ENCODE measurements at regions not wholly inside any gene's neighbourhood (a gene's known extent, or its start where the extent isn't known, plus 50 kb on each side); places are given as distances from the start of the nearest gene placed in this dataset.
A peak's percentile ranks its signal among the peaks of the same experiment; 100 is the strongest.
"Not testable (repeated sequence)": the region's sequence is repeated elsewhere in the genome, so short reads cannot be mapped to it uniquely, and the experiment has no call there.

DNA sequence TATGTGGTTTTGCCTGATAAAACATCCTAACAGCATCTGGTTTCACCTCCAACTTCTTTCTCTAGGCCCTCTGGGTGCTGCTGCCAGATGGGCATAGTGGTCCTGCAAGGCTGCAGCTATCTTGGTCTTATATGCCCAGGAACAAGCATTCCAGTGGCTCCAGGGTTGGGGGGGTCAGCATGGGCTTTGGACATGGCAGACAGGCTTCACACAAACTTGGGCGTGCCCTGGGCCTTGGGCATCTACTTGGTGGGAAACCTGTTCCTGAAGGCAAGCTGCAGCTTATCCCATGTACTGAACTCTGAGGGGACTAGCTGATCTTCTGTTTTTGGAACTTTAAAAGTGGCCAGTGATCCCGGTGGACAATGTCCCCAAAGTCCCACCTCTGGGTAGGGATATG is 54.9 kb upstream of the ZNF678 start:
- DNase-seq, result no peak

DNA sequence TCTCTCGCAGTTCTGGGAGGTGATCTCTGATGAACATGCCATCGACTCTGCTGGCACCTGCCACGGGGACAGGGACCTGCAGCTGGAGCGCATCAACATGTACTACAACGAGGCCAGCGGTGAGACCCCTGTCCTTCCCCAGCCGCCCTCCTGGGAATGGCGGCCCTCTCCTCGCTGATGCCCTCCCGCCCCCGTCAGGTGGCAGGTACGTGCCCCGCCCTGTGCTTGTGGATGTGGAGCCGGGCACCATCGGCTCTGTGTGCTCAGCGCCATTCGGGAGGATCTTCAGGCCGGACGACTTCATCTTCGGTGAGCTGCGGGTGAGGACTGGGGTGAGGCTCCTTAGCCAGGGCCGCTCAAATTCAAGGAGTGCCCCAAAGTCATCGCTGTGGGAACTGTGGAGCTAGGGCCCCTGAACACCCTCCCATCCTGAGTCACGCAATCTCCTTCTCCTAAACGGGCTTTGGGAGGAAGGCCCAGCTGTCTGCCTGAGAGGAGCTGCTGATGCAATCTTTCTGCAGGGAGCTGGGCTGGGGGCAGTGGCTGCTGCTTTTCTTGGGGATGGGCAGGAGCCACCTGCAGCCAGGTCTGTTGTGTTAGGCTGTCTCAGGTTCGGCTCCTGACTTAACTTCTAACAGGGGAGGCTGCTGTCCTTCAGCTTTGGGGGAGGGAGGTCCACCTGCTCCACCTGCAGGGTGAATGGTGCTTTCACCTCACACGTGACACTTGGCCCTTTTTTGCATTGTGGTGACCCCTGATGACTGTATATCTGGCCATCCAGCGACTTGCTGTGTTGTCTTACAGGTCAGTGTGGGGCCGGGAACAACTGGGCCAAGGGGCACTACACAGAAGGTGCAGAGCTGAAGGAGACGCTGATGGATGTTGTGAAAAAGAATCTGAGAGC is 56.6 kb upstream of the ZNF678 start:
- DNase-seq, result not testable (repeated sequence)

DNA sequence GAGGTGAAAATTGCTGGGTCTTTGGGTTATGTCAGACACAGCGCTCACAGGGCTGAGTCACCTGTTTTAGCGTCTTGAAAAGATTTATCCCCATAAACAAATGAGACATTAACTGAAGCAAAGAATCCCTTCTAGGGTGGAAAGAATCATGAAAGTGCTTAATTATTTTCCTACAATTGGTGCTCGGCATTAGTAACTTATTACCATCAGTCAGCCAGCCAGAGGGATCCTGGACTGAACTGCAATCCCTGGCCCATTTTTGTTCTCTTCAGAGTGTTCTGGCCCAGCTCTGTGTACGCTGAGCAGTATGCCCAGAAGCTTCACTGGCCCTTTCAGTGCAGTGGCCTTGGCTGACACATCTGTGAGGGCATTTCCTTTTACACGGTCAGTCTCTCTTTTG is 67.3 kb upstream of the ZNF678 start:
- not testable (repeated sequence) for DNase-seq

DNA sequence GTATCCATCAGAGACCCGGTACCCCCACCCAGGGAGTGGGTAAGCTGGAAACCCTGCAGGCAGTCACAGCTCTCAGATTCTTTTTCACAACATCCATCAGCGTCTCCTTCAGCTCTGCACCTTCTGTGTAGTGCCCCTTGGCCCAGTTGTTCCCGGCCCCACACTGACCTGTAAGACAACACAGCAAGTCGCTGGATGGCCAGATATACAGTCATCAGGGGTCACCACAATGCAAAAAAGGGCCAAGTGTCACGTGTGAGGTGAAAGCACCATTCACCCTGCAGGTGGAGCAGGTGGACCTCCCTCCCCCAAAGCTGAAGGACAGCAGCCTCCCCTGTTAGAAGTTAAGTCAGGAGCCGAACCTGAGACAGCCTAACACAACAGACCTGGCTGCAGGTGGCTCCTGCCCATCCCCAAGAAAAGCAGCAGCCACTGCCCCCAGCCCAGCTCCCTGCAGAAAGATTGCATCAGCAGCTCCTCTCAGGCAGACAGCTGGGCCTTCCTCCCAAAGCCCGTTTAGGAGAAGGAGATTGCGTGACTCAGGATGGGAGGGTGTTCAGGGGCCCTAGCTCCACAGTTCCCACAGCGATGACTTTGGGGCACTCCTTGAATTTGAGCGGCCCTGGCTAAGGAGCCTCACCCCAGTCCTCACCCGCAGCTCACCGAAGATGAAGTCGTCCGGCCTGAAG is 69.3 kb upstream of the ZNF678 start:
- not testable (repeated sequence) for DNase-seq

DNA sequence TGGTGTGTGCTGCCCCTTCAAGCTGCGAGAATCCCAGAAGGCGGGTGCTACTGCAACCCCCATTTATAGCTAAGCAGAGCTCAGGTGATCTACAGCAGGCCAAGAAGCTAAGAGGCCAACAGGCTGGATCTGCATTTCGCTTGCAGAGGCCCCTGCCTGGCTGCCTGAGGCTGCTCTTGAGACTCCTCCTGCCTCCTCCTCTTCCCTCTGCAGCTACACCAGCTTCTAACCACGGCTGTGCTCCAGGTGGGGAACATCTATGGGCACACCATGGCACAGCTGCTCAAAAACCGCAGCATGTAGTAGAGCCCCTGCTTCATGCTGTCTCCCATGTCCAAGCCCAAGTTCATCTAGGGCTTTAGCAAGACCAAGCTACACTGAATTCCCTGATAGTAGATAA is 72.9 kb upstream of the ZNF678 start:
- no peak for DNase-seq

DNA sequence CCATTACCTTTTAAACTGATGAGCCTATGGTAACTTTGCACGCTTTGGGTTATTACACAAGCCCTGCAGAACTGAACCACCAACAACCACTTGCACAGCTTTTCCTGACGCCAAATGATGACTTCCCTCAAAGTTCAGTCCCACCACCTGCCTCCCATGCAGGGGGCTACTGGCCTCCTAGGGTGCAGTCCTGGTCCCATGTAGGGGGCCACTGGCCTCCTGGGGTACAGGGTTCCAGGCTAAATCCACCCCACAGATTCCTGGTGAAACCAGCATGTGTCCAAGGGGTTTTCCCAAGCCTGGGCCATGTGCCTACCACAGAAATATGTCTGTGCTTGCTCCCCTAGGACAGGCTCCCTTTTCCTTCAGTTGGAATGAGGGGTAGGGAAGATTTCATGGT is 73.4 kb upstream of the ZNF678 start:
- no peak for DNase-seq

DNA sequence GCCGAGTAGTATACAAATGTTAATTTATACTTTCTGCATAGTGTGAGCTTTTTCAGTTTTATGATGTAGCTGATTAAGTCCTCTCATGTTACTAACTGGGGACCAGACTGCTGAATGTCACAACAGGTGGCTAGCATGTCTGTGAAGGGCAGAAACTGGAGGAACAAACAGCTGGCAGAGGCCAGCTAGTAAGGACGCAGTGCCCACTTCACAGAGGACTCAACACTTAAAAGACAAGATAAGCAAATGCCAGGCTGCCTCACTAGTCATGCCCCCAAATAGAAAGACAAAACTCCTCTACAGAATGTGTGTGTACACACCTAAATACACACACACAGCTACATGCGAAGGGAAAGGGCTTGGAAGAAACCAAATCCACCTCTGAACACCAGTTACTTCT is 73.8 kb upstream of the ZNF678 start:
- no peak for DNase-seq

DNA sequence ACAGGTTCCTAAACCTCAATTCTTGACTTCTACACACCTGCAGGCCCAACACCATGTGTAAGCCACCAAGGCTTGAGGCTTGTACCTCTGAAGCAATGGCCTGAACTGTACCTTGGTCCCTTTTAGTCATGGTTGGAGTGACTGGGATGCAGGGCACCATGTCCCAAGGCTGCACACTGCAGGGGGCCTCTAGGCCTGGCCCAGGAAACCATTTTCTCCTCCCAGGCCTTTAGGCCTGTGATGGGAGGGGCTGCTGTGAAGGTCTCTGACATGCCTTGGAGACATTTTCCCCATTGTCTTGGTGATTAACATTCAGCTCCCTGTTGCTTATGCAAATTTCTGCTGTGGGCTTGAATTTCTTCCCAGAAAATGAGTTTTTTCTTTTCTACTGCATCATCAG is 75.8 kb upstream of the ZNF678 start:
- DNase-seq, result no peak

DNA sequence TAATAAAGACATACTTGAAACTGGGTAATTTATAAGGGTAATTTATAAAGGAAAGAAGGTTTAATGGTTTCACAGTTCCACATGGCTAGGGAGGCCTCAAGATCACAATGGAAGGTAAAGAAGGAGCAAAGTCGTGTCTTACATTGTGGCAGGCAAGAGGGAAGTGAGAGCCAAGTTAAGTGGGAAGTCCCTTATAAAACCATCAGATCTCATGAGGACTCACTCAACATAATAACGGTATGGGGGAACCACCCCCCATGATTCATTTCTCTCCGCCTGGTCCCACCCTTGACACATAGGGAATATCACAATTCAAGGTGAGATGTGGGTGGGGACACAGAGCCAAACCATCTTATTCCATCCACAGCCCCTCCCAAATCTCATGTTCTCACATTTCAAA is 76.8 kb upstream of the ZNF678 start:
- DNase-seq, result peak in 3 of 4 experiments; percentile 3 to 16 (median 14)

DNA sequence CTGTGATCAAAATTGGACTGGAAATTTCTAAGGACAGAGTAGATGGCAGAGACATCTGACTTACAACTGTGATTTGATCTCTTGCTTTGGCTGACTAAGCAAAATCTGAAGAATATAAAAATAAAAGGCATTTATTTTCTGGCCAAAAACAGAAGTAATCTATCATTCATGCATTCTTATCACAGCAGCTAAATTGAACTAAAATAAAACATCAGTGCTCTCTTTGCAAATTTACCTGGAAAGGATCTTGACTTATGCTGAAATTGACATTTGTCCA is 81.4 kb upstream of the ZNF678 start:
- no peak for DNase-seq

DNA sequence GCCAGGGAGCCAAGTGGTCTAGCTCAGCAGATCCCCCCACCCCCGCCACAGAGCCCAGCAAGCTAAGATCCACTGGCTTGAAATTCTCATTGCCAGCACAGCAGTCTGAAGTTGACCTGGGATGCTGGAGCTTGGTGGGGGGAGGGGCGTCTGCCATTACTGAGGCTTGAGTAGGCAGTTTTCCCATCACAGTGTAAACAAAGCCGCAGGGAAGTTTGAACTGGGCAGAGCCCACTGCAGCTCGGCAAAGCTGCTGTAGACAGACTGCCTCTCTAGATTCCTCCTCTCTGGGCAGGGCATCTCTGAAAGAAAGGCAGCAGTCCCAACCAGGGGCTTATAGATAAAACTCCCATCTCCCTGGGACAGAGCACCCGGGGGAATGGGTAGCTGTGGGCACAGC is 89.3 kb upstream of the ZNF678 start:
- DNase-seq, result not testable (repeated sequence)

DNA sequence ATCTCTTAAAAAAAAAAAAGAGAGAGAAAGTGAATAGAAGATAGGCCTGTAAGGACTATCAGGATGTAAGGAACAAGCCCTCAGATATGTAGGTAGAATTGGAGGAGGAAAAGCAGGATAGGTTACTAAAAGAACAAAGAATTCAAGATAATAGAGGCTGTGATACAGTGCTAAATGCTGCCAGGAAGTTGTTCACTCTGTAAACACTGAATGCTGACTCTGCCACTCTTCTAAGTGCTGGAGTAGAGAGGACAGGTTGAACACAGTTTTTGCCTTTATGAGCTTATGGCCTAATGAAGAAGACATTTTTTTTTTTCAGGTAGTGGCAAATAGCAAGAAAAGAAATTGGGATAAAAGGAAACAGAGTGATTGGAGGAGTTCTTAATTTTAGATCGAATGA is 90.6 kb upstream of the ZNF678 start:
- no peak for DNase-seq

DNA sequence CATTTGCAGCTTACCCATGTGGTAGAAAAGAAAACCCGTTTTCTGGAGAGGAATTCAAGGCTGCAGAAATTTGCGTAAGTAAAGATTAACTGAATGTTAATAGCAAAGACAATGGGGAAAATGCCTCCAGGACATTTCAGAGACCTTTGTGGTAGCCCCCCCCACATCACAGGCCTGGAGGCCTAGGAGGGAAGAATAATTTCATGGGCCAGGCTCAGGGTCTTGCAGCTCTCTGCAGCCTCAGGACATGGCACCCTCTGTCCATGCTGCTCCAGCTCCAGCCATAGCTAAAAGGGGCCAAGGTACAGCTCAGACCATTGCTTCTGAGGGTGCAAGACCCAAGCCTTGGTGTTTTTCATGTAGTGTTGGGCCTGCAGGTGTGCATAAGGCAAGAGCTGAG is 92.7 kb upstream of the ZNF678 start:
- DNase-seq, result no peak

DNA sequence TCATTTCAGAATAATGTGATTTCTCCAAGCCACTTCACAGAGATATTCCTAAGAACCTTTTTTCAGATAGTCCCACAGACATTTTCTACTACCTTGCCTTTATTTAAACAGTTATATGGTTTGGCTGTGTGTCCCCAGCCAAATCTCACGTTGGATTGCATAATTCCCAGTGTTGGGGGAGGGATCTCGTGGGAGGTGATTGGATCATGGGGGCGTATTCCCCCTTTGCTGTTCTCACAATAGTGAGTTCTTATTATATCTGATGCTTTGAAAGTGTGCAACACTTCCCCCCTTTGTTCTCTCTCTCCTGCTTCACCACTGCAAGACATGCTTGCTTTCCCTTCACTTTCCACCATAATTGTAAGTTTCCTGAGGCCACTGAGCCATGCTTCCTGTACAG is 93.6 kb upstream of the ZNF678 start:
- no peak for DNase-seq

DNA sequence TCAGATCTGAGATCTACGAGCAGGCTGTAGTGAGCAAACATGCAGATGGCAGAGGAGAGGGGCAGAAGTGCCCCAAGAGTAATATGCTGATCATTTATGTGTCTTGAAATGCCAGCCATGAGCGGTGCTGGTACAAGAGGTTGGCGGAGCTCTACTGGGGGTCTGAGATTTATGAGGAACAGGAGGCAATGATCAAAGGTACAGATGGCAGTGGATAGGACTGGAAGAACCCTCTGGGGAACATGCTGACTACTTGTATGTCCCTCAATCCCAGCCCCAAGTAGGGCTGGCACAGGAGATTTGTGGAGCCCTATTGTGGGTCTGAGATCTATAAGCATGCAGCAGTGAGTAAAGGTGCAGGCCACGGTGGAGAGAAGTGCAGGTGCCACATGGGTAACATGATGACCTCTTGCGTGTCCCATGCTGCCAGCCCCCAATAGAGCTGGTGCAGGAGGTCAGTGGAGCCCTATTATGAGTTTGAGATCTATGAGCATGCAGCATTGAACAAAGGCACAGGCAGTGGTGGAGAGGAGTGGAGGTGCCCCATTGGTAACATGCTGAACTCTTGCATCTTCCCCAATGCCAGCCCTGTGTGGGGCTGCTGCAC is 97.2 kb upstream of the ZNF678 start:
- DNase-seq, result no peak

DNA sequence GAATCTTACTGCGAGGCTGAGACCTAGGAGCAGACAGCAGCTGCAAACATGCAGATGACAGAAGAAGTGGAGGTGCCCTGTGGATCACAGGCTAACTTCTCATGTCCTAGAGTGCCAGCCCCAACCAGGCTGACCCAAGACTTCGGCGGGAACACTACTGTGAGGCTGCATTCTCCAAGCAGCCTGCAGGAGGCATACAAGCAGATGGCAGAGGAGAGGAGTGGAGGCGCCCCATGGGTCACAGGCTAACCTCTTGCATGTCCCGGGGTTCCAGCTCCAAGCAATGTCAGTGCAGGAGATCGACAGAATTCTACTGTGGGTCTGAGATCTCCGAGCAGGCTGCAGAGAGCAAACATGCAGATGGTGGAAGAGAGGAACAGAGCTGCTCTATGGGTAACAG is 98.1 kb upstream of the ZNF678 start:
- DNase-seq, result no peak

DNA sequence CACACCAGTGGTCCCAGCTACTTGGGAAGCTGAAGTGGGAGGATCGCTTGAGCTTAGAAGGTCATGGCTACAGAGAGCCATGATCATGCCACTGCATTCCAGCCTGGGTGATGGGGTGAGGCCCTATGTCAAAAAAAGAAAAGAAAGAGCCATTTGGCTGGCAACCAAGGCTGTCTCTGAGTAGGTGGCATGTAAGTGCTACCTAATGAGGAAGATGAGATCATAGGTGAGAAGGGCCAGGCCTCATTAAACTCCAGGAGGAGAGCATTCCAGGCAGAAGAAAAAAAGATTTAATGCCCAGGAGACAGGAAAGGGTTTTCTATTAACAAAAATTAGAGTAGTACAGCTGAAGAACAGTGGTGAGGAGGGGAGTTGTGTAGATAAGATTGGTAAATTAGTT is 103.4 kb upstream of the ZNF678 start:
- DNase-seq, result no peak

DNA sequence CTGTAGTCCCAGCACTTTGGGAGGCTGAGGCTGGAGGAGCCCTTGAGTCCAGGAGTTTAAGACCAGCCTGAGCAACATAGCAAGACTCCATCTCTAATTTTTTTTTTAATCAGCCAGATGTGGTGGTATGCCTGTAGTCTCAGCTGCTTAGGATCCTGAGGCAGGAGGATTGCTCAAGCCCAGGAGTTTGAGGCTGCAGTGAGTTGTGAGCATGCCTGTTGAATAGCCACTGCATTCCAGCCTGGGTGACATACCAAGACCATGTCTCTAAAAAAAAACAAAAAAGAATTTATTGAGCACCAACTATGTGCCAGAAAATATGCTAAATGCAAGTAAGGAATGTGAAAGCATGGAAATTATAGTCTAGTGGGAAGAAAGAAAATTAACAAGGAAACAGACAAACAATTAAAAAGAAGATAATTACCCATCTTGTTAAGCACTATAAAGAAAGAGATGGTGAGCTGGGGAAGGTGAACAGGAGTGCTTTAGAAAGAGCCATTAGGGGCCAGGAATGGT is 104.0 kb upstream of the ZNF678 start:
- no peak for DNase-seq

DNA sequence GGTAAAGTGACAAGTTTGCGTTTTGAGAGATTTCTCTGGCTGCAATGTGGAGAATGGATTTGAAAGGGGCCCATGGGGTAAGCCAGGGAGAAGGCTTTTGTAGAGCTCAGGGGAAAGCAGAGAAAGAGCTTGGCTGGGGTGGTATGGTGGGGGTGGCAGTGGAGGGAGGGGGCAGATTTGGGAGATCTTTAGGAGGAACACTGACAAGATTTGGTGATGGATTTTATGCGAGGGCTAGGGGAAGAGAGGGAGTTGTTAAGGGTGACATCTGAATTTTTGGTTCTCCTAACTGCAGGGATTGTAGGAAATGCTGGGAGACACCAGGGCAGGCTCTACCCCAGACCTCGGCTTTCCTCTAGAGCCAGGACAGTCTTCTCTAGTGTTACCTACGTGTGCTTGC is 108.7 kb upstream of the ZNF678 start:
- DNase-seq, result no peak

DNA sequence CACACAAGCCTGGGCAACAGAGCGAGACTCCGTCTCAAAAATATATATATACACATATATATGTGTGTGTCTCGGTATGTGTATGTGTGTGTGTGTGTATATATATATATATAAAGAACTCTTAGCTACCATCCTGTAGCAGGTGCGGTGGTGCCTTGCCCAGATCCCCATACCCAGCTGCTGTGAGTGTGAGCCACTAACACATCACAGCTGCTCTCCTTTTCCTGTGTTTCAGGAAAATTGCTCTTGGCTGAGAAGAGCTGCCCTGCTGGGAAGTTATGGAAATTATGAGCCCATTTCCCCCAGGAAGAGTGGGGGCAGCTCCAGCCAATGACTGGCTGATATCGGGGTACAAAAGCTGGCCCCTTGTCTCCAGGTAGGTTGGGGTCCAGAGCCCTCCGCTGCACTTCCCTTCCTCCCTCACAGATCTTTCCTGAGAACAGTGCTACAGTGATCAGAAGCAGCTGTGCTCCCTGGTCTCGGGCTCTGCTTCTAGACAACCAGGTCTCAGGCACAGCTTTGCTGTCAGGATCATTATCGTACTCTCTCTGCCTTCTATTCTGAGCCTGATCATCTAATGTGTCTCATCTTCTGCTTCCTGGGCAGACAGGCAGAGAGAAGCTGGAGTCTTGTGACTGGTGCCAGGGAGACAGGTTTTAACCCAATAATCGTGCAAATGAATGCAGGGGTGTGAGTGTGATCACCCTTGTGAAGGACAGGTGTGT is 109.6 kb upstream of the ZNF678 start:
- DNase-seq, result no peak

DNA sequence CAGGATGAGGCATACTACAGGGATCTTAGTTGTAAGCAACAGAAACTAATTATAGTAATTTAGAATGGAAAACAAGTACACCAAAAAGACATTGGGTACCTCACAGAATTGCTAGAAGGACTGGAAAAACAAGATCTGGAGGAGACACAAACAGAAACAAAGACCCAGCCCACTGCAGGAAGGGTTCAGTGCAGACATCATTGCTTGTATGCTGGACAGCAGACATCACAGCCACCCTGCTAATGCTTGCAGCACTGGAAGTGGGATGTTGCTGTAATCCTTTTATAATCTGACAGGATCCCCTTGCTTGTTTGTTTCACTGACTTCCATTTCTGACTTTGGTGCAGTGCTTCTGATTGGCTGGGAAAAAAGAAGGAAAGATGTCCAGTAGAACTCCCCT is 111.4 kb upstream of the ZNF678 start:
- no peak for DNase-seq

DNA sequence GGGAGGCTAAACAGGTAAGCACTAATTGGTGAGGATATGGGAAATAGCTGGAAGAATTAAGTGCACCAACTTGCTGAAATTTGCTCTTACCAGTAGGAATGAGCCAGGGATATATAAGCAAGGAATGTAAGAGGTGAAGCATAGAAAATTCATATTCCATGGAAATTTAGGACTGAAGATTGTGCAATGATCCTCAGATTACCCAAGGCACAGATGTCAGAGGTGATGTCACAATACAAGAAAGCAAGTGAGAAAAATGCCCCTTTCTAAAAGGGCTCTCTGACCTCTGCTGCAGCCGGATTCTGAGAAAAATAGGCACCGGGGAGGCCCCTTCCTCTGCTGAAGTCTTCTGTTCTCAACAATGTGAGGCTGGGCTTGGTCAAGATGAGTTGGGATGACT is 112.3 kb upstream of the ZNF678 start:
- DNase-seq, result no peak

DNA sequence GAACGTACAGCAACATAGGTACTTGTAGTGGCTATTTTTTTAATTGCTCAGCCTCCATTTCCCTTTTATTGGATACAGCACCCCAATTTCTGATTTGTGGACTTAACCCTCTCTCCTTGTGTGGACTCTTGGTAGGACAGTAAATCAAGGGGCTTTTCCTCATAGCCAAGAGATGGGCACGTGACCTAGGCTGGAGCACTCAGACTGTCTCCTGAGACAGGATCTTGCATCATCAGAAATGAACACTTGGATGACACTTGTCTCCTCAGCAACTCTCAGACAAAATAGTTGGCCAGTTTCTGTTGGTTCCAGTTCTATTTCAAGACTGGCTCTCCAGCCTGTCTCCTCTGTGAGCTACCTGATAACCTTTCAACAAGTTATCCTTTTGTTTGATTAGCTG is 112.9 kb upstream of the ZNF678 start:
- no peak for DNase-seq
